H1 (cell line): ENCODE measurements at regions not wholly inside any gene's neighbourhood (a gene's known extent, or its start where the extent isn't known, plus 50 kb on each side); places are given as distances from the start of the nearest gene placed in this dataset.

ENCODE experiments used
- CTCF ChIA-PET: fragments of 300-600 bp; sonication (Branson Sonifier 250); formaldehyde crosslinking; loops from one replicate; lab custom pipeline; 2021; ENCODE audit not compliant: partially characterized antibody; lab: Charles Lee
- POLR2A ChIA-PET: fragments of 300-600 bp; sonication (Branson Sonifier 250); formaldehyde crosslinking; loops from one replicate; lab custom pipeline; 2021; ENCODE audit warnings: inconsistent platforms; ENCODE audit not compliant: partially characterized antibody; lab: Charles Lee
- DNase-seq, 2 experiments: peaks; one replicate each; pipeline versions ENCODE4 v3.0.0 to v3.0.0-alpha.2; 2010 to 2022; ENCODE audit warnings: low spot score in 2 of 2, low read depth in 1 of 2, mixed read lengths in 1 of 2
- FAIRE-seq: peaks from 2 replicates; lab custom pipeline; 2011; peaks lifted over from hg19 to GRCh38; lab: Jason Lieb, UNC
- H2AFZ ChIP-seq: 2 replicates; pipeline ENCODE4 v1.8.1; 2012; ENCODE audit warnings: low read length, inconsistent platforms
- H2AK5ac ChIP-seq: 2 replicates; pipeline ENCODE4 v1.6.1; 2013; ENCODE audit warnings: low read depth, low read length
- H2BK120ac ChIP-seq: replicated peaks from 2 replicates; pipeline ENCODE3; 2013; ENCODE audit warnings: low read depth, low read length, inconsistent platforms
- H2BK12ac ChIP-seq: 2 replicates; pipeline ENCODE4 v1.6.1; 2013; ENCODE audit warnings: low read depth, low read length
- H2BK15ac ChIP-seq: 2 replicates; pipeline ENCODE4 v1.6.1; 2013; ENCODE audit warnings: low read length
- H2BK20ac ChIP-seq: 2 replicates; pipeline ENCODE4 v1.6.1; 2013; ENCODE audit warnings: low read length
- H2BK5ac ChIP-seq: 2 replicates; pipeline ENCODE4 v1.6.1; 2013; ENCODE audit warnings: low read depth, low read length
- H3K14ac ChIP-seq: 2 replicates; pipeline ENCODE4 v1.6.1; 2013; ENCODE audit warnings: inconsistent platforms; ENCODE audit not compliant: insufficient read length
- H3K18ac ChIP-seq: 2 replicates; pipeline ENCODE4 v1.6.1; 2013; ENCODE audit warnings: low read length; ENCODE audit errors: extremely low read depth
- H3K23ac ChIP-seq: 2 replicates; pipeline ENCODE4 v1.6.1; 2013; ENCODE audit warnings: inconsistent platforms; ENCODE audit not compliant: insufficient read length
- H3K23me2 ChIP-seq: 2 replicates; pipeline ENCODE4 v1.6.1; 2013; ENCODE audit warnings: low read depth, low read length
- H3K27ac ChIP-seq: 2 replicates; pipeline ENCODE4 v1.6.1; 2011; ENCODE audit warnings: low read depth, low read length, inconsistent platforms
- H3K27me3 ChIP-seq, 4 experiments: replicated peaks in 1 of 4; 1 replicate in 1 of 4; 2 replicates in 3 of 4; pipeline versions ENCODE4 v1.6.1 to v1.8.1; 2011 to 2013; ENCODE audit warnings: low read length in 3 of 4, mild to moderate bottlenecking in 3 of 4, inconsistent platforms in 2 of 4, mixed read lengths in 2 of 4, moderate library complexity in 1 of 4; ENCODE audit not compliant: control insufficient read depth in 3 of 4, insufficient read depth in 3 of 4; ENCODE audit errors: extremely low read depth in 1 of 4
- H3K36me3 ChIP-seq, 4 experiments: 2 replicates each; pipeline versions ENCODE4 v1.6.1 to v1.8.1; 2011 to 2013; ENCODE audit warnings: mild to moderate bottlenecking in 4 of 4, low read length in 3 of 4, moderate library complexity in 2 of 4, control low read depth in 1 of 4, inconsistent platforms in 1 of 4; ENCODE audit not compliant: insufficient read depth in 4 of 4, control insufficient read depth in 2 of 4
- H3K4ac ChIP-seq: replicated peaks from 2 replicates; pipeline ENCODE3; 2013; ENCODE audit warnings: low read length, low read depth, mixed read lengths, inconsistent platforms; ENCODE audit not compliant: insufficient read length
- H3K4me1 ChIP-seq, 4 experiments: replicated peaks in 1 of 4; 1 replicate in 1 of 4; 2 replicates in 3 of 4; pipeline versions ENCODE4 v1.6.1 to v1.8.1; 2011 to 2013; ENCODE audit warnings: low read length in 3 of 4, inconsistent platforms in 2 of 4, mixed read lengths in 1 of 4; ENCODE audit not compliant: insufficient read depth in 4 of 4, control insufficient read depth in 3 of 4
- H3K4me2 ChIP-seq, 2 experiments: 2 replicates each; pipeline versions ENCODE4 v1.6.1 to v1.8.1; 2011 to 2013; ENCODE audit warnings: low read depth in 2 of 2, low read length in 2 of 2, control low read depth in 1 of 2, inconsistent platforms in 1 of 2, mild to moderate bottlenecking in 1 of 2; ENCODE audit not compliant: insufficient read depth in 1 of 2
- H3K4me3 ChIP-seq, 4 experiments: fragments of 200-600, 300-600 bp in 1 of 4; sonication (generic), shearing (Covaris generic), sonication (Bioruptor Twin) in 1 of 4; 2 replicates each; pipeline versions ENCODE4 v1.5.1 to v1.8.1; 2011 to 2016; ENCODE audit warnings: low read length in 4 of 4, low read depth in 3 of 4, control low read depth in 2 of 4, inconsistent platforms in 2 of 4, mild to moderate bottlenecking in 2 of 4, mixed read lengths in 1 of 4, moderate library complexity in 1 of 4; ENCODE audit not compliant: insufficient read depth in 2 of 4; ENCODE audit errors: extremely low read depth in 1 of 4
- H3K56ac ChIP-seq: replicated peaks from 2 replicates; pipeline ENCODE3; 2013; ENCODE audit warnings: low read depth, mild to moderate bottlenecking, mixed read lengths, low read length, inconsistent platforms; ENCODE audit not compliant: insufficient read length
- H3K79me1 ChIP-seq: 2 replicates; pipeline ENCODE4 v1.6.1; 2013; ENCODE audit warnings: low read depth, low read length, control low read depth
- H3K79me2 ChIP-seq, 2 experiments: 2 replicates each; pipeline versions ENCODE4 v1.6.1 to v1.8.1; 2012 to 2013; ENCODE audit warnings: low read length in 2 of 2, mild to moderate bottlenecking in 2 of 2, inconsistent platforms in 1 of 2; ENCODE audit not compliant: insufficient read depth in 2 of 2, control insufficient read depth in 1 of 2
- H3K9ac ChIP-seq, 4 experiments: replicated peaks in 1 of 4; 1 replicate in 1 of 4; 2 replicates in 3 of 4; pipeline versions ENCODE4 v1.6.1 to v1.8.1; 2011 to 2013; ENCODE audit warnings: low read depth in 3 of 4, low read length in 3 of 4, control low read depth in 2 of 4, mild to moderate bottlenecking in 2 of 4, moderate library complexity in 2 of 4, inconsistent platforms in 1 of 4; ENCODE audit errors: extremely low read depth in 1 of 4
- H3K9me3 ChIP-seq, 2 experiments: 2 replicates each; pipeline versions ENCODE4 v1.6.1 to v1.8.1; 2012 to 2013; ENCODE audit warnings: mild to moderate bottlenecking in 2 of 2, moderate library complexity in 2 of 2, control low read depth in 1 of 2, inconsistent platforms in 1 of 2, low read depth in 1 of 2, low read length in 1 of 2, mixed read lengths in 1 of 2; ENCODE audit not compliant: insufficient read depth in 2 of 2
- H4K20me1 ChIP-seq, 2 experiments: replicated peaks in 1 of 2; 2 replicates each; pipeline versions ENCODE3 to v1.8.1; 2011 to 2013; ENCODE audit warnings: inconsistent platforms in 2 of 2, low read length in 2 of 2, mild to moderate bottlenecking in 1 of 2; ENCODE audit not compliant: insufficient read depth in 2 of 2, control insufficient read depth in 1 of 2
- H4K5ac ChIP-seq: 2 replicates; pipeline ENCODE4 v1.6.1; 2013; ENCODE audit warnings: low read length, low read depth, mixed read lengths, inconsistent platforms; ENCODE audit not compliant: insufficient read length
- H4K8ac ChIP-seq: 2 replicates; pipeline ENCODE4 v1.8.0; 2013; ENCODE audit warnings: mild to moderate bottlenecking, moderate library complexity, low read length, inconsistent platforms; ENCODE audit not compliant: insufficient read depth; ENCODE audit errors: extremely low read depth
- H4K91ac ChIP-seq: replicated peaks from 2 replicates; pipeline ENCODE3; 2013; ENCODE audit warnings: low read length, mixed read lengths, inconsistent platforms; ENCODE audit not compliant: insufficient read length
- ASH2L ChIP-seq: fragments of 200-600, 300-600 bp; sonication (generic); IDR thresholded peaks from one replicate; pipeline ENCODE4 v1.7.1; 2017; ENCODE audit warnings: low read length
- BCL11A ChIP-seq, 2 experiments: IDR thresholded peaks; one replicate each; pipeline ENCODE4 v1.6.1; 2011; ENCODE audit warnings: low read depth in 2 of 2, low read length in 2 of 2, mild to moderate bottlenecking in 2 of 2
- BRCA1 ChIP-seq: IDR thresholded peaks from 2 replicates; pipeline ENCODE4 v1.6.1; 2012; ENCODE audit warnings: low read depth, low read length, improper control_type of control experiment
- CBX5 ChIP-seq: fragments of 300-800, 300-1000 bp; sonication (generic); IDR thresholded peaks from 2 replicates; pipeline ENCODE4 v1.7.1; 2016; ENCODE audit warnings: antibody characterized with exemption, low read length, low read depth
- CBX8 ChIP-seq: fragments of 300-800, 300-1000 bp; sonication (generic); IDR thresholded peaks from 2 replicates; pipeline ENCODE4 v1.7.1; 2016; ENCODE audit warnings: low read depth, low read length, borderline replicate concordance
- CREB1 ChIP-seq: IDR thresholded peaks from 2 replicates; pipeline ENCODE4 v1.6.1; 2012; ENCODE audit warnings: inconsistent platforms
- EZH2 ChIP-seq: fragments of 200-600 bp; sonication (generic); IDR thresholded peaks from 2 replicates; pipeline ENCODE4 v1.7.1; 2012; ENCODE audit warnings: low read depth, mild to moderate bottlenecking, moderate library complexity, low read length, inconsistent platforms; ENCODE audit not compliant: severe bottlenecking
- GTF2F1 ChIP-seq: IDR thresholded peaks from 2 replicates; pipeline ENCODE4 v1.6.1; 2012; ENCODE audit warnings: low read depth, low read length, improper control_type of control experiment, borderline replicate concordance
- PHF8 ChIP-seq: fragments of 200-600 bp; sonication (generic); conservative IDR thresholded peaks from 2 replicates; pipeline ENCODE4 v1.7.1; 2012; ENCODE audit warnings: low read depth, mild to moderate bottlenecking, inconsistent platforms, low read length, moderate library complexity
- POU5F1 ChIP-seq: IDR thresholded peaks from 2 replicates; pipeline ENCODE4 v1.6.1; 2011; ENCODE audit warnings: low read depth, mild to moderate bottlenecking, low read length, moderate library complexity
- RNF2 ChIP-seq: fragments of 200-900, 300-1000 bp; sonication (generic); IDR thresholded peaks from 2 replicates; pipeline ENCODE4 v1.7.1; 2016; ENCODE audit warnings: borderline replicate concordance, low read depth, mild to moderate bottlenecking, antibody characterized with exemption, low read length; ENCODE audit not compliant: poor library complexity, severe bottlenecking; ENCODE audit errors: missing control alignments
- SP2 ChIP-seq: IDR thresholded peaks from 2 replicates; pipeline ENCODE4 v1.6.1; 2012; ENCODE audit warnings: mild to moderate bottlenecking, low read length, inconsistent platforms
- SUZ12 ChIP-seq: fragments of 200-600 bp; sonication (generic); IDR thresholded peaks from 2 replicates; pipeline ENCODE4 v1.6.1; 2012; ENCODE audit warnings: mild to moderate bottlenecking, inconsistent platforms, low read length, moderate library complexity, mixed read lengths
- WGBS, 2 experiments: shearing (Covaris generic) in 1 of 2; methylation state at CpG; one replicate each; pipeline versions ENCODE4 v1.1.6 to v1.1.7; 2013 to 2015; ENCODE audit warnings: low lambda C conversion rate in 2 of 2, mixed read lengths in 2 of 2, inconsistent platforms in 1 of 2, low coverage in 1 of 2, missing lambda C conversion rate in 1 of 2; ENCODE audit not compliant: insufficient replicate concordance in 2 of 2, insufficient coverage in 1 of 2, insufficient read length in 1 of 2; ENCODE audit errors: extremely low coverage in 1 of 2, missing lambda C conversion rate in 1 of 2; 5-methylcytosine and 5-hydroxymethylcytosine counted together
- TF ChIP-seq, protein P1 (sequence below): IDR thresholded peaks from 2 replicates; pipeline ENCODE4 v1.6.1; 2011; ENCODE audit warnings: low read depth, mild to moderate bottlenecking, low read length; ENCODE audit not compliant: insufficient read depth

DNA sequence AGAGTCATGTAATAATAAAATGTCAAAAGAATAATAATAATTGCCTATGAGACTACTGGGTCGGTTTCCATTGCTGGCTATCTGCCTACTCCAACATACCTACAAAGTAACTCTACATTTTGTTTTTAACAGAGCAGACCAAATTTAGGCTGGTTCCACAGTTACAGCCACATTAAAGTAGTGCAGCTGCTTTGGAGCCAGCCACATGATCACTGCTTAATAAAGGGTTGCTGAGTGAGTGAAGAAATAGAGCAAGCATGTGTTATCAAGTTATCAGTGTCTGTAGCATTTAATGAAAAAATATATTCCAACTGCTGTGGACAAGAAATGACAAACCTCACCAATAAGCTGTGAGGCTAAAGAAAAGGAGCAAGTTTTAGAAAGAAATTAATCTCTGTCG is 782.3 kb downstream of the PCDH18 start:
- no peak overlapping the region for H4K91ac ChIP-seq

More for the DNA sequence above, 782.3 kb downstream of the PCDH18 start:
- Histone ChIP-seq H4K5ac (no peak overlapping the region), H3K9me3 (peaks cover 7 to 12% of the 10 kb centered on the region in 2 experiments; a peak in 2 of 4 replicates), H3K79me1 (no peaks in the 10 kb centered on the region), H4K8ac (no peak overlapping the region), H3K56ac (no peak overlapping the region), H2BK20ac (no peak overlapping the region), H3K9ac (no peak overlapping the region), H2AK5ac (no peak overlapping the region), H2BK15ac (no peak overlapping the region), H3K4me1 (peaks cover 0 to 9% (median 0%) of the 10 kb centered on the region in 4 experiments; a peak in 1 of 7 replicates), H3K36me3 (peaks cover 0 to 8% (median 0%) of the 10 kb centered on the region in 4 experiments; a peak in 3 of 8 replicates), H3K79me2 (no peaks in the 10 kb centered on the region), H3K4me3 (no peak overlapping the region), H2AFZ (no peak overlapping the region), H4K20me1 (no peaks in the 10 kb centered on the region), H2BK5ac (no peak overlapping the region), H3K27me3 (peaks cover 0 to 1% (median 0%) of the 10 kb centered on the region in 4 experiments; a peak in 1 of 7 replicates), H2BK12ac (no peak overlapping the region), H3K4ac (no peak overlapping the region), H3K4me2 (no peak overlapping the region), H2BK120ac (no peak overlapping the region), H3K14ac (no peak overlapping the region), H3K18ac (peak overlapping the region; percentile 7; the same call in 1 of the 2 replicates), H3K27ac (no peak overlapping the region), H3K23me2 (no peaks in the 10 kb centered on the region), H3K23ac (no peak overlapping the region)
- CTCF ChIA-PET = interaction anchor here (1.7 kb wide), 1 partner anchor 10 kb away, joined by 3 read pairs; no protein-coding TSS in a partner anchor
- 100% methylated on average over 2 of the region's 2 CpGs; no CpG with 5 or more reads in 1 of the 2 experiments for WGBS, 2 experiments
- FAIRE-seq (no peak), DNase-seq (no peak)
- POLR2A ChIA-PET = no interaction called here
- no peak for TF ChIP-seq RNF2
- TF ChIP-seq CBX5 = no peak
- TF ChIP-seq SUZ12 = no peak
- no peak for TF ChIP-seq SP2
- TF ChIP-seq, protein P1, sequence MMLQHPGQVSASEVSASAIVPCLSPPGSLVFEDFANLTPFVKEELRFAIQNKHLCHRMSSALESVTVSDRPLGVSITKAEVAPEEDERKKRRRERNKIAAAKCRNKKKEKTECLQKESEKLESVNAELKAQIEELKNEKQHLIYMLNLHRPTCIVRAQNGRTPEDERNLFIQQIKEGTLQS = no peak
- no peak for TF ChIP-seq CREB1
- TF ChIP-seq EZH2 = no peak
- TF ChIP-seq ASH2L = no peak
- TF ChIP-seq BCL11A (IDR thresholded peaks at IDR 0.05; ENCODE audit: low read depth in 2 of 2, low read length in 2 of 2) = no peak
- TF ChIP-seq GTF2F1 = no peak
- TF ChIP-seq BRCA1 = no peak
- TF ChIP-seq POU5F1 = no peak
- TF ChIP-seq CBX8 = no peak
- TF ChIP-seq PHF8 = no peak
